GM12892 (cell line): ENCODE measurements at regions not wholly inside any gene's neighbourhood (a gene's known extent, or its start where the extent isn't known, plus 50 kb on each side); places are given as distances from the start of the nearest gene placed in this dataset.

Experiments used
- POLR2A ChIP-seq: IDR thresholded peaks from 2 replicates; pipeline ENCODE4 v1.6.1; 2011; ENCODE audit warnings: low read depth, low read length, control low read depth
- TAF1 ChIP-seq: IDR thresholded peaks from 2 replicates; pipeline ENCODE4 v1.6.1; 2011; ENCODE audit warnings: low read depth, mild to moderate bottlenecking, control low read depth, low read length, borderline replicate concordance

- TF ChIP-seq TAF1, result no peak
- TF ChIP-seq POLR2A, result no peak
These were observed 253.6 kb upstream of the DIPK2B start for GRCh38 chrX:45454290-45454689.
